ENCODE measurements at regions not wholly inside any gene's neighbourhood (a gene's known extent, or its start where the extent isn't known, plus 50 kb on each side); places are given as distances from the start of the nearest gene placed in this dataset.

GRCh38 chr2:120785228-120785966 lies 49.7 kb downstream of the GLI2 start:
- no peak for DNase-seq

GRCh38 chr2:120786038-120786960 lies 50.6 kb downstream of the GLI2 start:
- no peak for DNase-seq

DNA sequence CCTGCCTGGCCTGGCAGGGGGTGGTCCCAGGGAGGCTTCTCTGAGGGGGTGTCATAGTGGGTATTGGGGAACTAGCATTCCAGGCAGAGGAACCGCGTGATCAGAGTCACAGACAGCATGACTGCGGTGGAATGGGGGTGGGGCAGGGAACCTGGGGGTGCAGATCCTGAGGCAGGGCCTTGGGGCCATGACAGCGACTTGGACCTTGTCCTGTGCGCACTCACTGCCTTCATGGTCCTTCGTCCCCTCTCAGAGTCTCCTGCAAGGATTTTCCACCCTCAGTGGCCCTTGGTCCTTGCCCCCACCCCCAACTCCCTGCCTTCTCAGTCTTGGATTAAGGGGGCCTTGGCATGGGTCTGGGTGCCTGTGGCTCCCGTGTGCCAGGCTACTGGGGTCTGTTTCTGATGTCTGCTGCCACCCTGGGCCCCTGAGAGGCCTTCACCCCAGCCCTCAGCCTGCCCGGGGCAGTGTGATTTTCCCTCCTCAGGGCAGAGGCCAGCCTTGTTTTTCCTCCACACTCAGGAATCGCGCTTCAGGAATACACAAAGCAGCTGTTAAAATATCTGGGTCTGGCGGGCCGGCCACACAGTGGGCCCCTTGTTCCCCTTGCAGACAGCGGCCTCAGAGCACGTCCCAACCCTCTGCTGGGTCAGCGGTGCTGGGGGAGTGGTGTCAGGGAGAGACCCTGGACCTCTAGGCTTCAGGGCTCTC lies 51.6 kb downstream of the GLI2 start:
- no peak for DNase-seq

DNA sequence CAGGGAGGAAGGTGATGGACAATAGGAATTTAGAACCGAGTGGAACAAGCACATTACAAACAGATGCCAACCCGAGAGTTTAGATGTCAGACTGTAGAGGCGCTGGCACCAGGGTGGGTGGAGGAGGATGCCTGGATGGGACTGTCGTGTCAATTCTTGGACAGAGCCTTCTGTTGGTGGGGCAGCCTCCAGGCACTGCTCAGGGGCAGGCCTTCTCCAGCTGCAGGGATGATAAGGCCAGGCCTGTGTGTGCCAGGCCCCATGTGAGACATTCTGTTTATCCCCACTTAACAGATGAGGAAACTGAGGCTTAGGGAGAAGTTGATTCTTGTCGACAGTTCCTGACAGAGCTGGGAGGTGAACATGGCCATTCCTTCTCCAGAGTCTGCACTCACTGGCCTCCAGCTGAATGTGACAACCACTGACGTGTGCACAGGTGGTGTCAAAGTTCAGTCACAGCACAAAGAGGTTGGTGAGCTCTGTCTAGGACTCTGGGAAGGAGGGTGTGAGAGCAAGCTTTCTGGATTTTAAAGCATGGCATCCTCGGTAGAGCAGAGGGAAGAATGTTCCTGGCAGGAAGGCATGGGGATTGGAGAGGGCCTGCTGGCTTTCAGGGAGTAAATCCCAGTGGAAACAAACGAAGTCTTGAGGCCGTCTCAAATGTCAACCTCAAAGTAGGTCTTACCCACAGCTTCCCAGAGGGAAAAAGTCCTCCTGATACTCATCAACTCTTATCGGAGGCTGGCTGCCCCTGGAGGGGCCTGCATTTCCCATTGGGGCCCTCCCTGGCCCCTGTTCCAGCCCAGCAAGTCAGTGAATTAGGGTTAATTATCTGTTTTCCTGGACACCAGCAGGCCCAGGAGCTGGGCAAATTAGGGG lies 52.4 kb downstream of the GLI2 start:
- no peak for DNase-seq

GRCh38 chr2:120791243-120791961 lies 55.7 kb downstream of the GLI2 start:
- DNase-seq, result no peak

GRCh38 chr2:120791962-120792297 lies 56.3 kb downstream of the GLI2 start:
- no peak for DNase-seq

DNA sequence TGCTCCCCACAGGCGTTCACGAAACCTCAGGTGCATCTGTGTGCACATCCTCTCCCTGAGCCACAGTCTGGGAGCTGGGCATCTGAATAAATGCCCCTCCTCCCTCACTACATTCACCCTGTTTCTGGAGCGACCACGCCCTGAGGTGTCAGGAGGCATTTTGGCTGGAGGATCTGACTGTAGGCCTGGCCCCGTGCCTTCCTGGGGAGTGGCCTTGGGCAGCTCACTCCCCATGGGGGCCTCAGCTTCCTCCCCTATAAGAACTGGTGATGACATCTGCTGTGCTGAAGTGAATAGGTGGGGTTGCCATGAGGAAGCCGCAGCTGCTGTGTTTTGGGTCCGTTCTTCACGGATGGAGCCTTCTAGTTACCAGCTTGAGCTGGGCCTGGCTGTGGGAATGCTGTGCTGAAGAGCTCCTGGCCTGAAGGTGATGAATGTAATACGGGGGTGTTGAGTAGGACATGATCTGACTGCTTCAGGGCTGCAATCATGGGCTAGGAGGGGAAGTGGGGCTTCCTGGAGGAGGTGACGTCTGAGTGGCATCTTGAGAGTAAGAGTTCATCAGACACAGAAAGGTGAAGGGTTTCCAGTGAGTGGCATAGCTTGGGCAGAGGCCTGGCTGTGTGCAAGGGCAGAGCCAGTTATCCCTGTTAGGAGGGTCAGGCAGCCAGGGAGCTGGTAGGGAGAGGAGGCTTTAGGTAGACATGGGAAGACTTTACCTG lies 58.2 kb downstream of the GLI2 start:
- no peak for DNase-seq

- DNase-seq, result no peak
These were observed 59.0 kb downstream of the GLI2 start for GRCh38 chr2:120794716-120795115.

DNA sequence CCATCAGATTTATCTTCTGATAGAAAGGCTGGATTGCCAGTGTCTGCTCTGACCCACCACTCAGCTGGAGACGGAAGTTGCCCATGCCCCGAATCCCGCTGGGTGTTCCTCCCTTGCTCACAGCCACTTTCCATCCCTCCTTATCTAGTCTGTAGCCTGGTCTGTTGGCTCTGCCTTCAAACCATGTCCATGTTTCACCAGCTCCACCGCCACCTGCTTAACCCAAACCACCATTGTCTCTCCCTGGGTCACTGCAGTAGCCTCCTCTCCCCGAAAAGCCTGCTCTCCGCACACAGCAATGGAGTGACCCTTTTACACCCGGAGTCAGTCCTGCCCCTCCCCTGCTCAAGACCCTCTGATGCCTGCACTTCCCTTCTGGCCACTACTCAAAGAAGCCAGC lies 60.4 kb downstream of the GLI2 start:
- DNase-seq, result no peak

DNA sequence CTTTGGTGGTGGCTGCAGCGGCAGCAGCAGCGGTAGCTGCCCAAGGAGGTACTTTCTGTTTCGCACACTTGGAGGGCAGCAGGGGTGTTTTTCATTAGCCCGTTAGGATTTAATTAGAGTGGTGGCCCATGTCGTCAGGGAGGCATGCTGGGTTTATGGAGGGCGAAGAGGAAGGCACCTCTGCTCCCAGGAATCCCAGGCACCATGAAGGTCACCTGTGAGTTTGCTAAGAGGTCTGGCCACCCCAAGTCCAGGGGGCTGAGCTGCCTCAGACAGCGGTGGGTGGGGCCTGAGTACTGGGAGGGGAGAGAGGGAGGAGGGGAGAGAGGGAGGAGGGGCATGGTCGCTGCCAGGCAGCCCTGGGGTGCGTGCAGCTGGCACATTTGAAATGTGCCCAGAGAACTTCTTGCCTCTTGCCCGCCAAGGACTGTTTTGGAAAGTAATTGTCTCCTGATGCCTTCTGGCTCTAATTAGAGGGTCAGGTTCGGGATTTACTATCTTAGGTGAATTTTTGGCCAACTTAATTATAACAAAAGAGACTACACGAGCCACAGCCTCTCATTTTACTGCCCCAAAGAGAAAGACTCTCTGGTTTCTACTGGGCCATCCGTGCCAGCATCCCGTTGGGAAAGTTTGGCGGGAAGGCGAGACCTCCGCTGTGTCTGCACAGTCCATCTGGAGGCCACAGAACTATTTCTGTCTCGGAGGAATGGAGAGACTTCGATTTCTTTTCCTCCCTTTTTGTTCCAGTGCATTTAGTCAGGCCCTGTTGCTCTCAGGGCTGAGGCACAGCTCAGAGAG lies 62.0 kb downstream of the GLI2 start:
- DNase-seq, result no peak

DNA sequence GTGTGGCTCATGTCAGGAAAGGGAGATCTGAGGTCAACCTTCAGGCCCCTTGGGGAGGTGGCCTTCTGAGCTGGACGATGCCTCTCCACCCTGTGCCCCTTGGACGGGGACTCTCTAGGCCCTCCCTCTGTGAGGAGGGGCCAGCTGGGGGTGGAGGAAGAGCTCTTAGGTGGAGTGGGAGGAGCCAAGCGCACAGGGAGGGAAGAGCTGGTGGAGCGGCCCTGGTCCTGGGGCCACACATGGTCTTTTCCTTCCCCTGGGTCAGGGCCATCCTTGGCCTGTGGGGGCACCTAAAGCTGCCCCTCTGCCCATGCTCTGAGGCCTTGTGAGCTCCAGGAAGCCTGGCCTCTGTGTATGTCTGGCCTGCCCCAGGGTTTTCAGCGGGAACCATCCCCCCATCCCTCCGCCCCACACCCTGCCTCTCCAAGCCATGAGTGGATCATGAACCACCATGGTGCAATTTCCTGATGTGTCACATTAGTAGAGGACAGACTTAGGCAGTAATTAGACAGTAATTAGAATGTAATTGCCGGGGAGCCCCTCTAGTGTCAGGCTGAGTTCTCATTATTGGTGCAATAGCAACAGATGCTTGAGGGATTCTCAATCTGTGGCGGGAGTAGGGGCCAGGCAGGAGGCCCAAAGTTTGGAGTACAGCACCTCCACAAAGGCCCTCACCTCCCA lies 63.0 kb downstream of the GLI2 start:
- DNase-seq, result no peak

GRCh38 chr2:120802158-120802557 lies 66.5 kb downstream of the GLI2 start:
- no peak for DNase-seq

DNA sequence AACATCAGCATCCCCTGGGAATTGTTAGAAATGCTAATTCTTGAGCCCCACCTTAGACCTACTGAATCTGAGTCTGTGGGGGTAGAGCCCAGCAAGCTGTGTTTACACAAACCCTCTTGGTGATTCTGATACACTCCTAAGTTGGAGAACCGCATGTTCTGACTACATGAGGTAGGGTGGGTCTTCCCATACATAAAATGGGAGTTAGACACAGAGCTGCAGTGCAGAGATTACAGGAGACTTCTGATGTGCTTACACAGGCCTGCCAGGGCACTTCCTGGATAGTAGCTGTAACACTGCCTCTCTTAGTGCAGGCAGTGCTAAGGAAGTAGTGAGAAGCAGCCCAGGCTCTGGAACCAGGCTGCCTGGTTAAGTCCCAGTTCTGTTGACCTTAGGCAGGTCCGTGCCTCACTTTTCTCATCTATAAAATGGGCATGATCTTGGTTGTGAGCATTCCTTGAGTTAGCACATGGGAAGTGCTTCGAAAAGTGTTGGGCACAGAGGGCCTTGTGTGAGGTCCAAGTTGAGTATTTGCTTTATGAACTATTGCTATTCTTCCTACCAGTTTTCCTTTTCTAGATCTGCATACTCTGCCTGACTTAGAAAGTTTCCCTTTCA lies 67.3 kb downstream of the GLI2 start:
- DNase-seq, result no peak

- no peak for DNase-seq
These were observed 68.2 kb downstream of the GLI2 start for GRCh38 chr2:120803764-120804335.

DNA sequence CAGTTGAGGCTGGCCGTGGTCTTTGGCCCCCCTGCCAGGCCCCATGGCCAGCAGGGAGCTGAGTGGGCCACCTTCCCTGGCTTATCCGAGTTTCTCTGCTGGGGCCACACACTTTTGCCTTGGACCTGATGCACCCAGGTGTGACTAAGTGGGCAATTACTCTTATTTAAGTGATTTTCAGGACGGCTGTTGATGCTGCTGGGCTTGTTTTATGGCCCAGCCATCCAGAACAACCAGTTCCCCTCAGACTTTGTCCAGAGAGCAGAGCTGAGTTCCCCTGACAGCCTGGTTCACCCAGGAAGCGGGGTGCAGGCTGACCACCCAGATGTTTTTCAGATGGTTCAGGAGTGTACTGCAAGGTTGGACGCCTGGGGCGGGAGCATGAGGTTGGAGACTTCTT lies 68.8 kb downstream of the GLI2 start:
- no peak for DNase-seq

DNA sequence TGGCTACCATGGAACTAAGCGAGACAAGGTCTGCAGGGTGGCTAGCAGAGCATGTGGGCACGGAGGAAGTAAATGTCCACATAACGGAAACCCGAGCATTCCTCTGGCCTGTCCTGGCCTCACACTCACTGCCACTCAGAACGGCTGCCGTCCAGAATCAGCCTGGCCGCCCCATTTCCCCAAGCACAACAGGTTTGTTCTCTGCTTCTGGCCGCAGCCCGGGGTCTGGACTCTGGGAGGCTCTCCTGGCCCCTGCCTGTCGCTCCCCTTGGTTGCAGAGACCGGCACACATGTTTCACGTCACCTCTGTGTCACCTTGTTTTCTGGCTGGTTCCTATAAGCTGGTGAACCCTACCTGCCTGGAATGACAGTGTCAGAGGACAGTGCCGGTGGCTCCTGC lies 69.3 kb downstream of the GLI2 start:
- DNase-seq, result no peak

- no peak for DNase-seq
These were observed 69.9 kb downstream of the GLI2 start for GRCh38 chr2:120805602-120806001.

GRCh38 chr2:120807751-120808150 lies 72.1 kb downstream of the GLI2 start:
- no peak for DNase-seq

- DNase-seq, result no peak
These were observed 73.5 kb downstream of the GLI2 start for GRCh38 chr2:120809151-120809550.

Measured in CD4-positive, alpha-beta T cell treated with Interleukin-4 for 1 hour (primary cell).